ENCODE measurements at regions not wholly inside any gene's neighbourhood (a gene's known extent, or its start where the extent isn't known, plus 50 kb on each side); places are given as distances from the start of the nearest gene placed in this dataset.

GRCh38 chr6:167703781-167704180 lies 122.9 kb upstream of the AFDN start:
- Histone ChIP-seq H2AFZ (ENCODE audit: insufficient read depth, low read length, poor library complexity) (no peak overlapping the region), H4K91ac (ENCODE audit: low read depth, low read length) (no peak overlapping the region), H3K27me3 (ENCODE audit: insufficient read depth, low read length) (no peaks in the 10 kb centered on the region), H2BK12ac (ENCODE audit: low read length) (no peak overlapping the region), H2AK5ac (ENCODE audit: low read length) (no peak overlapping the region), H4K12ac (ENCODE audit: low read depth, low read length) (no peak overlapping the region), H2BK5ac (ENCODE audit: low read depth, low read length, poor library complexity) (no peak overlapping the region), H3K79me2 (ENCODE audit: control insufficient read depth, insufficient read depth, low read length, poor library complexity) (peaks cover 2% of the 10 kb centered on the region), H3K9ac (ENCODE audit: low read length) (no peak overlapping the region), H3K23ac (ENCODE audit: low read length) (no peak overlapping the region), H3K9me3 (ENCODE audit: insufficient read depth, low read depth, low read length) (peaks cover 9% of the 10 kb centered on the region), H3K27ac (ENCODE audit: low read depth, low read length) (no peak overlapping the region), H3K18ac (ENCODE audit: low read length) (no peak overlapping the region), H3K4me3 (ENCODE audit: low read depth, low read length) (no peak overlapping the region), H2BK120ac (ENCODE audit: insufficient read depth, low read length, poor library complexity) (no peak overlapping the region), H4K8ac (ENCODE audit: low read depth, low read length) (no peak overlapping the region), H3K14ac (ENCODE audit: low read length) (no peak overlapping the region), H3K79me1 (ENCODE audit: low read length) (peaks cover 8% of the 10 kb centered on the region), H3K4me1 (ENCODE audit: control insufficient read depth in 1 of 2, insufficient read depth in 2 of 2, low read length in 2 of 2) (peaks cover 12 to 16% of the 10 kb centered on the region in 2 experiments), H3K36me3 (ENCODE audit: control insufficient read depth in 1 of 2, insufficient read depth in 2 of 2, low read length in 2 of 2) (no peaks in the 10 kb centered on the region), H3K4ac (ENCODE audit: low read depth, low read length) (no peak overlapping the region), H3K4me2 (ENCODE audit: low read length) (no peak overlapping the region)
- DNase-seq = no peak
- WGBS (ENCODE audit: extremely low coverage, insufficient coverage, insufficient read length) = no CpG with 5 or more reads among the region's 10 CpGs

- H2BK5ac ChIP-seq (ENCODE audit: low read depth, low read length, poor library complexity) = no peak overlapping the region
- H4K12ac ChIP-seq (ENCODE audit: low read depth, low read length) = no peak overlapping the region
- H3K9me3 ChIP-seq (ENCODE audit: insufficient read depth, low read depth, low read length) = peaks cover 7% of the 10 kb centered on the region
- H3K4me3 ChIP-seq (ENCODE audit: low read depth, low read length) = no peak overlapping the region
- H3K9ac ChIP-seq (ENCODE audit: low read length) = no peak overlapping the region
- H3K4me1 ChIP-seq (ENCODE audit: control insufficient read depth in 1 of 2, insufficient read depth in 2 of 2, low read length in 2 of 2) = peaks cover 5 to 9% of the 10 kb centered on the region in 2 experiments
- H4K91ac ChIP-seq (ENCODE audit: low read depth, low read length) = no peak overlapping the region
- H4K8ac ChIP-seq (ENCODE audit: low read depth, low read length) = no peak overlapping the region
- no peak overlapping the region for H3K18ac ChIP-seq (ENCODE audit: low read length)
- no peak overlapping the region for H2BK12ac ChIP-seq (ENCODE audit: low read length)
- H3K4me2 ChIP-seq (ENCODE audit: low read length) = no peak overlapping the region
- H2BK120ac ChIP-seq (ENCODE audit: insufficient read depth, low read length, poor library complexity) = no peak overlapping the region
- no peak overlapping the region for H3K14ac ChIP-seq (ENCODE audit: low read length)
- DNase-seq = no peak
- no peaks in the 10 kb centered on the region for H3K36me3 ChIP-seq (ENCODE audit: control insufficient read depth in 1 of 2, insufficient read depth in 2 of 2, low read length in 2 of 2)
- no CpG with 5 or more reads among the region's 12 CpGs for WGBS (ENCODE audit: extremely low coverage, insufficient coverage, insufficient read length)
- H3K79me2 ChIP-seq (ENCODE audit: control insufficient read depth, insufficient read depth, low read length, poor library complexity) = no peaks in the 10 kb centered on the region
- H3K79me1 ChIP-seq (ENCODE audit: low read length) = peaks cover 2% of the 10 kb centered on the region
- no peak overlapping the region for H3K23ac ChIP-seq (ENCODE audit: low read length)
- no peak overlapping the region for H2AK5ac ChIP-seq (ENCODE audit: low read length)
- no peak overlapping the region for H2AFZ ChIP-seq (ENCODE audit: insufficient read depth, low read length, poor library complexity)
- no peak overlapping the region for H3K27ac ChIP-seq (ENCODE audit: low read depth, low read length)
- no peaks in the 10 kb centered on the region for H3K27me3 ChIP-seq (ENCODE audit: insufficient read depth, low read length)
- H3K4ac ChIP-seq (ENCODE audit: low read depth, low read length) = no peak overlapping the region
Measured at GRCh38 chr6:167704396-167704901, 122.3 kb upstream of the AFDN start.

- Histone ChIP-seq H3K9me3 (ENCODE audit: insufficient read depth, low read depth, low read length) (peaks cover 7% of the 10 kb centered on the region), H2BK120ac (ENCODE audit: insufficient read depth, low read length, poor library complexity) (no peak overlapping the region), H3K27ac (ENCODE audit: low read depth, low read length) (no peak overlapping the region), H3K18ac (ENCODE audit: low read length) (no peak overlapping the region), H2BK5ac (ENCODE audit: low read depth, low read length, poor library complexity) (no peak overlapping the region), H2AFZ (ENCODE audit: insufficient read depth, low read length, poor library complexity) (no peak overlapping the region), H3K23ac (ENCODE audit: low read length) (no peak overlapping the region), H3K14ac (ENCODE audit: low read length) (no peak overlapping the region), H4K8ac (ENCODE audit: low read depth, low read length) (no peak overlapping the region), H3K79me2 (ENCODE audit: control insufficient read depth, insufficient read depth, low read length, poor library complexity) (no peaks in the 10 kb centered on the region), H3K4me1 (ENCODE audit: control insufficient read depth in 1 of 2, insufficient read depth in 2 of 2, low read length in 2 of 2) (peaks cover 3 to 5% of the 10 kb centered on the region in 2 experiments), H2AK5ac (ENCODE audit: low read length) (no peak overlapping the region), H4K91ac (ENCODE audit: low read depth, low read length) (no peak overlapping the region), H3K79me1 (ENCODE audit: low read length) (no peaks in the 10 kb centered on the region), H3K27me3 (ENCODE audit: insufficient read depth, low read length) (no peaks in the 10 kb centered on the region), H4K12ac (ENCODE audit: low read depth, low read length) (no peak overlapping the region), H3K4me2 (ENCODE audit: low read length) (no peak overlapping the region), H3K4ac (ENCODE audit: low read depth, low read length) (no peak overlapping the region), H2BK12ac (ENCODE audit: low read length) (no peak overlapping the region), H3K4me3 (ENCODE audit: low read depth, low read length) (no peak overlapping the region), H3K9ac (ENCODE audit: low read length) (no peak overlapping the region), H3K36me3 (ENCODE audit: control insufficient read depth in 1 of 2, insufficient read depth in 2 of 2, low read length in 2 of 2) (no peaks in the 10 kb centered on the region)
- DNase-seq = no peak
- WGBS (ENCODE audit: extremely low coverage, insufficient coverage, insufficient read length) = no CpG with 5 or more reads among the region's 26 CpGs
Measured at GRCh38 chr6:167705211-167705750, 121.4 kb upstream of the AFDN start.

GRCh38 chr6:167706313-167707109 lies 120.2 kb upstream of the AFDN start:
- peaks cover 3% of the 10 kb centered on the region in 2 experiments for H3K4me1 ChIP-seq (ENCODE audit: control insufficient read depth in 1 of 2, insufficient read depth in 2 of 2, low read length in 2 of 2)
- no peaks in the 10 kb centered on the region for H3K79me2 ChIP-seq (ENCODE audit: control insufficient read depth, insufficient read depth, low read length, poor library complexity)
- no peak overlapping the region for H4K12ac ChIP-seq (ENCODE audit: low read depth, low read length)
- H3K18ac ChIP-seq (ENCODE audit: low read length) = no peak overlapping the region
- H3K9me3 ChIP-seq (ENCODE audit: insufficient read depth, low read depth, low read length) = peaks cover 7% of the 10 kb centered on the region
- H2BK12ac ChIP-seq (ENCODE audit: low read length) = no peak overlapping the region
- H4K8ac ChIP-seq (ENCODE audit: low read depth, low read length) = no peak overlapping the region
- no peak overlapping the region for H4K91ac ChIP-seq (ENCODE audit: low read depth, low read length)
- no peak overlapping the region for H3K27ac ChIP-seq (ENCODE audit: low read depth, low read length)
- no peaks in the 10 kb centered on the region for H3K79me1 ChIP-seq (ENCODE audit: low read length)
- H2BK120ac ChIP-seq (ENCODE audit: insufficient read depth, low read length, poor library complexity) = no peak overlapping the region
- no peak overlapping the region for H2AFZ ChIP-seq (ENCODE audit: insufficient read depth, low read length, poor library complexity)
- H3K4ac ChIP-seq (ENCODE audit: low read depth, low read length) = no peak overlapping the region
- WGBS (ENCODE audit: extremely low coverage, insufficient coverage, insufficient read length) = no CpG with 5 or more reads among the region's 28 CpGs
- no peaks in the 10 kb centered on the region for H3K36me3 ChIP-seq (ENCODE audit: control insufficient read depth in 1 of 2, insufficient read depth in 2 of 2, low read length in 2 of 2)
- H3K9ac ChIP-seq (ENCODE audit: low read length) = no peak overlapping the region
- H2AK5ac ChIP-seq (ENCODE audit: low read length) = no peak overlapping the region
- no peak overlapping the region for H3K14ac ChIP-seq (ENCODE audit: low read length)
- H3K23ac ChIP-seq (ENCODE audit: low read length) = no peak overlapping the region
- H2BK5ac ChIP-seq (ENCODE audit: low read depth, low read length, poor library complexity) = no peak overlapping the region
- no peak overlapping the region for H3K4me2 ChIP-seq (ENCODE audit: low read length)
- H3K4me3 ChIP-seq (ENCODE audit: low read depth, low read length) = no peak overlapping the region
- no peaks in the 10 kb centered on the region for H3K27me3 ChIP-seq (ENCODE audit: insufficient read depth, low read length)
- DNase-seq = no peak
